Trophoblast cell (in vitro differentiated cells and primary cell): ENCODE measurements at regions not wholly inside any gene's neighbourhood (a gene's known extent, or its start where the extent isn't known, plus 50 kb on each side); places are given as distances from the start of the nearest gene placed in this dataset.

ENCODE experiments used
- DNase-seq, 2 donors: peaks; one replicate each; pipeline ENCODE4 v3.0.0-alpha.2; 2016
- H2AFZ ChIP-seq: 2 replicates; pipeline ENCODE4 v1.6.1; 2013; ENCODE audit warnings: low read length, moderate library complexity, mild to moderate bottlenecking; ENCODE audit not compliant: insufficient read depth, poor library complexity
- H2AK5ac ChIP-seq: 2 replicates; pipeline ENCODE4 v1.6.1; 2013; ENCODE audit warnings: mild to moderate bottlenecking, low read length
- H2BK120ac ChIP-seq: 2 replicates; pipeline ENCODE4 v1.6.1; 2013; ENCODE audit warnings: low read length, mild to moderate bottlenecking, moderate library complexity; ENCODE audit not compliant: insufficient read depth, poor library complexity
- H2BK12ac ChIP-seq: 2 replicates; pipeline ENCODE4 v1.6.1; 2013; ENCODE audit warnings: mild to moderate bottlenecking, low read length, moderate library complexity
- H2BK5ac ChIP-seq: 2 replicates; pipeline ENCODE4 v1.6.1; 2013; ENCODE audit warnings: low read length, low read depth, moderate library complexity, mild to moderate bottlenecking; ENCODE audit not compliant: poor library complexity
- H3K14ac ChIP-seq: 2 replicates; pipeline ENCODE4 v1.6.1; 2013; ENCODE audit warnings: mild to moderate bottlenecking, low read length
- H3K18ac ChIP-seq: 2 replicates; pipeline ENCODE4 v1.6.1; 2013; ENCODE audit warnings: mild to moderate bottlenecking, low read length
- H3K23ac ChIP-seq: 2 replicates; pipeline ENCODE4 v1.6.1; 2013; ENCODE audit warnings: low read length
- H3K27ac ChIP-seq: 2 replicates; pipeline ENCODE4 v1.5.1; 2013; ENCODE audit warnings: low read depth, mild to moderate bottlenecking, inconsistent platforms, low read length, moderate library complexity
- H3K27me3 ChIP-seq: 2 replicates; pipeline ENCODE4 v1.6.1; 2013; ENCODE audit warnings: inconsistent platforms, mild to moderate bottlenecking, low read length, moderate library complexity; ENCODE audit not compliant: insufficient read depth
- H3K36me3 ChIP-seq, 2 experiments: 1 replicate in 1 of 2; 2 replicates in 1 of 2; pipeline ENCODE4 v1.6.1; 2013; ENCODE audit warnings: low read length in 2 of 2, mild to moderate bottlenecking in 2 of 2, moderate library complexity in 1 of 2; ENCODE audit not compliant: insufficient read depth in 2 of 2, control insufficient read depth in 1 of 2
- H3K4ac ChIP-seq: 2 replicates; pipeline ENCODE4 v1.6.1; 2013; ENCODE audit warnings: low read depth, mild to moderate bottlenecking, low read length, moderate library complexity
- H3K4me1 ChIP-seq, 2 experiments: 1 replicate in 1 of 2; 2 replicates in 1 of 2; pipeline ENCODE4 v1.6.1; 2013; ENCODE audit warnings: low read length in 2 of 2, mild to moderate bottlenecking in 2 of 2, moderate library complexity in 1 of 2; ENCODE audit not compliant: insufficient read depth in 2 of 2, control insufficient read depth in 1 of 2
- H3K4me2 ChIP-seq: 2 replicates; pipeline ENCODE4 v1.6.1; 2013; ENCODE audit warnings: inconsistent platforms, mild to moderate bottlenecking, low read length, moderate library complexity
- H3K4me3 ChIP-seq: 2 replicates; pipeline ENCODE4 v1.5.1; 2013; ENCODE audit warnings: mild to moderate bottlenecking, low read depth, low read length, inconsistent platforms
- H3K79me1 ChIP-seq: one replicate; pipeline ENCODE4 v1.6.1; 2013; ENCODE audit warnings: low read length
- H3K79me2 ChIP-seq: 2 replicates; pipeline ENCODE4 v1.6.1; 2013; ENCODE audit warnings: low read length, mild to moderate bottlenecking; ENCODE audit not compliant: control insufficient read depth, insufficient read depth, poor library complexity
- H3K9ac ChIP-seq: 2 replicates; pipeline ENCODE4 v1.6.1; 2013; ENCODE audit warnings: mild to moderate bottlenecking, low read length
- H3K9me3 ChIP-seq: 2 replicates; pipeline ENCODE4 v1.6.1; 2013; ENCODE audit warnings: low read depth, mild to moderate bottlenecking, control low read depth, inconsistent platforms, low read length; ENCODE audit not compliant: insufficient read depth
- H4K12ac ChIP-seq: 2 replicates; pipeline ENCODE4 v1.6.1; 2013; ENCODE audit warnings: low read depth, mild to moderate bottlenecking, low read length, moderate library complexity
- H4K8ac ChIP-seq: 2 replicates; pipeline ENCODE4 v1.6.1; 2013; ENCODE audit warnings: low read depth, mild to moderate bottlenecking, low read length, moderate library complexity
- H4K91ac ChIP-seq: one replicate; pipeline ENCODE4 v1.6.1; 2013; ENCODE audit warnings: low read depth, mild to moderate bottlenecking, low read length, moderate library complexity
- WGBS: extraction: QIAGEN DNeasy Blood & Tissue Kit; methylation state at CpG from one replicate; pipeline ENCODE4 v1.1.7; 2013; ENCODE audit warnings: missing lambda C conversion rate; ENCODE audit not compliant: insufficient read length, insufficient coverage; ENCODE audit errors: extremely low coverage; 5-methylcytosine and 5-hydroxymethylcytosine counted together

DNA sequence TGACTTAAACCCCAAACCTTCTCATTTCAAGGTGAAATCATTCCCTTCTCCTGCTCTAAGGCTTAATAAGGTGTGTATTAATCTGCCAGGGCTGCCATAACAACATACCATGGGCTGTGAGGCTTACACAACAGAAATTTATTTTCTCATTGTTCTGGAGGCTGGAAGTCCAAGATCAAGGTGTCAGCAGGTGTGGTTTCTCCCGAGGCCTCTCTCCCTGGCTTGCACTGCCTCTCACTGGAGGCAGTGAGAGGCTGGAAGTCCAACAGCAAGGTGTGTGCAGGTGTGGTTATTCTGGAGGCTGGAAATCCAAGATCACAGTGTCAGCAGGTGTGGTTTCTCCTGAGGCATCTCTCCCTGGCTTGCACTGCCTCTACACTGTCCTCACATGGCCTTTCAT, 280.3 kb upstream of the TUT7 start:
- H3K4ac ChIP-seq = no peak overlapping the region
- no peak overlapping the region for H4K91ac ChIP-seq
- no peak overlapping the region for H3K4me2 ChIP-seq
- no CpG with 5 or more reads among the region's 1 CpG for WGBS
- H3K23ac ChIP-seq = no peak overlapping the region
- no peak overlapping the region for H4K8ac ChIP-seq
- peaks cover 2% of the 10 kb centered on the region for H3K9me3 ChIP-seq
- DNase-seq = no peak
- H3K27ac ChIP-seq = no peak overlapping the region
- no peak overlapping the region for H2BK5ac ChIP-seq
- no peak overlapping the region for H3K4me3 ChIP-seq
- no peak overlapping the region for H2AK5ac ChIP-seq
- H3K79me2 ChIP-seq = no peaks in the 10 kb centered on the region
- H3K14ac ChIP-seq = no peak overlapping the region
- H3K9ac ChIP-seq = no peak overlapping the region
- H2AFZ ChIP-seq = no peak overlapping the region
- peaks cover 11% of the 10 kb centered on the region for H3K79me1 ChIP-seq
- peaks cover 0 to 9% of the 10 kb centered on the region in 2 experiments for H3K4me1 ChIP-seq
- H3K36me3 ChIP-seq = peaks cover 0 to 2% of the 10 kb centered on the region in 2 experiments
- no peak overlapping the region for H3K18ac ChIP-seq
- H3K27me3 ChIP-seq = no peaks in the 10 kb centered on the region
- no peak overlapping the region for H2BK12ac ChIP-seq
- no peak overlapping the region for H4K12ac ChIP-seq
- no peak overlapping the region for H2BK120ac ChIP-seq

GRCh38 chr9:86633945-86634344, 279.7 kb upstream of the TUT7 start:
- peaks cover 2% of the 10 kb centered on the region for H3K9me3 ChIP-seq
- no peaks in the 10 kb centered on the region for H3K27me3 ChIP-seq
- H2BK120ac ChIP-seq = no peak overlapping the region
- H3K36me3 ChIP-seq = peaks cover 0 to 2% of the 10 kb centered on the region in 2 experiments
- H3K4me1 ChIP-seq = peaks cover 0 to 9% of the 10 kb centered on the region in 2 experiments
- H3K4ac ChIP-seq = no peak overlapping the region
- no peak overlapping the region for H3K14ac ChIP-seq
- no peak overlapping the region for H4K8ac ChIP-seq
- no peak overlapping the region for H3K4me2 ChIP-seq
- no peak overlapping the region for H2BK12ac ChIP-seq
- H3K27ac ChIP-seq = no peak overlapping the region
- H2AK5ac ChIP-seq = no peak overlapping the region
- WGBS = no CpG with 5 or more reads among the region's 3 CpGs
- H2AFZ ChIP-seq = no peak overlapping the region
- no peak overlapping the region for H4K91ac ChIP-seq
- DNase-seq = no peak
- H3K18ac ChIP-seq = no peak overlapping the region
- H3K4me3 ChIP-seq = no peak overlapping the region
- H3K9ac ChIP-seq = no peak overlapping the region
- peaks cover 13% of the 10 kb centered on the region for H3K79me1 ChIP-seq
- H4K12ac ChIP-seq = no peak overlapping the region
- no peak overlapping the region for H2BK5ac ChIP-seq
- H3K79me2 ChIP-seq = no peaks in the 10 kb centered on the region
- no peak overlapping the region for H3K23ac ChIP-seq

GRCh38 chr9:86632537-86632936, 278.3 kb upstream of the TUT7 start:
- Histone ChIP-seq H3K4me3 (no peak overlapping the region), H3K23ac (no peak overlapping the region), H2BK5ac (peak overlapping the region; percentile 52), H3K27ac (no peak overlapping the region), H4K12ac (no peak overlapping the region), H3K9me3 (peaks cover 2% of the 10 kb centered on the region), H3K27me3 (no peaks in the 10 kb centered on the region), H3K9ac (no peak overlapping the region), H3K4me2 (no peak overlapping the region), H3K4me1 (peaks cover 0 to 4% of the 10 kb centered on the region in 2 experiments), H2AFZ (no peak overlapping the region), H2BK12ac (peak overlapping the region; percentile 96), H4K91ac (peak overlapping the region; percentile 90), H4K8ac (peak overlapping the region; percentile 17), H3K18ac (peak overlapping the region; percentile 25), H3K14ac (peak overlapping the region; percentile 67), H3K4ac (peak overlapping the region; percentile 12), H2BK120ac (peak overlapping the region; percentile 81), H3K36me3 (peaks cover 0 to 2% of the 10 kb centered on the region in 2 experiments), H2AK5ac (peak overlapping the region; percentile 92), H3K79me1 (peaks cover 12% of the 10 kb centered on the region), H3K79me2 (no peaks in the 10 kb centered on the region)
- no peak for DNase-seq
- WGBS = no CpG with 5 or more reads among the region's 4 CpGs

DNA sequence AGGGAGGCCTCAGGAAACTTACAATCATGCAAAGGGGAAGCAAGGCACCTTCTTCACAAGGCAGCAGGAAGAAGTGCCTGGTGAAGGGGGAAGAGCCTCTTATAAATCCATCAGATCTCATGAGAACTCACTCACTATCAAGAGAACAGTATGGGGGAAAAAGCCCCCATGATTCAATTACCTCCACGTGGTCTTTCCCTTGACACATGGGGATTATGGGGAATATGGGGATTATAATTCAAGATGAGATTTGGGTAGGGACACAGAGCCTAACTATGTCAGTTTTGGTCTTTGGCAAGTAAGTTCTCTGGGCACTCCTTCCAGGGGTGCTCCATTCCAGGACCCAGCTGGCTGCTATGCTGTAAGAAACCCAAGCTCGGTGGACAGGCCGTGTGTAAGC, 275.3 kb upstream of the TUT7 start:
- Histone ChIP-seq H3K23ac (no peak overlapping the region), H2AFZ (no peak overlapping the region), H3K9me3 (peaks cover 1% of the 10 kb centered on the region), H3K79me1 (peaks cover 12% of the 10 kb centered on the region), H3K79me2 (no peaks in the 10 kb centered on the region), H3K18ac (peak overlapping the region; percentile 85), H3K27ac (no peak overlapping the region), H3K14ac (peak overlapping the region; percentile 75), H3K27me3 (no peaks in the 10 kb centered on the region), H3K4me1 (no peaks in the 10 kb centered on the region), H3K4ac (peak overlapping the region; percentile 60), H3K4me3 (no peak overlapping the region), H4K8ac (peak overlapping the region; percentile 57), H2AK5ac (peak overlapping the region; percentile 95), H3K4me2 (no peak overlapping the region), H3K9ac (no peak overlapping the region), H4K91ac (peak overlapping the region; percentile 84), H2BK5ac (peak overlapping the region; percentile 73), H2BK120ac (peak overlapping the region; percentile 83), H4K12ac (no peak overlapping the region), H2BK12ac (peak overlapping the region; percentile 98), H3K36me3 (peaks cover 0 to under 1% of the 10 kb centered on the region in 2 experiments)
- no peak for DNase-seq
- no CpG with 5 or more reads among the region's 3 CpGs for WGBS
